ENCODE measurements at regions not wholly inside any gene's neighbourhood (a gene's known extent, or its start where the extent isn't known, plus 50 kb on each side); places are given as distances from the start of the nearest gene placed in this dataset.
"Not testable (repeated sequence)": the region's sequence is repeated elsewhere in the genome, so short reads cannot be mapped to it uniquely, and the experiment has no call there.

GRCh38 chr11:81970886-81971285 is 762.8 kb downstream of the FAM181B start:
- DNase-seq: no peak

- DNase-seq: no peak
These were observed 766.4 kb downstream of the FAM181B start for GRCh38 chr11:81967242-81967641.

GRCh38 chr11:81966340-81966739 is 767.3 kb downstream of the FAM181B start:
- no peak for DNase-seq

GRCh38 chr11:81963018-81963417 is 770.6 kb downstream of the FAM181B start:
- DNase-seq: no peak

- no peak for DNase-seq
These were observed 773.2 kb downstream of the FAM181B start for GRCh38 chr11:81960443-81960842.

DNA sequence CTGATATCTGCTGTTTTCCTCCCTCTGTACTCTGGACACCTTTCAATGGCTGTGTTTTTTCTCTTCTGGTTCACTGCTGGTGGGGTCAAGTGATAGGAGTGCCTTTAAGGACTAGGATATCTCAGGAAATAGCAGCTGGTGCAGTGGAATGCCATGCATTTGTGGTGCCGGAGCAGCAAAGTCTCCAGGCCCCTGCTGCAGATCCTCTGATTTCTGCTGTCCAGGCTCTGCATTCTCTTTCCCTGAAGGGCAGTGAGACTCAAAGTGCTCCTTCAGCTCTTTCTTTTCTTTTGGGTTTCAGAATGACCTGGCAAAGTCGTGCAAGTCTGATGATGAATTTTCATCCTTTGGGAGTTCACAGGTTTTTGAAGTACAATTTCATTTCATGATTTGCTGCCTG is 774.3 kb downstream of the FAM181B start:
- DNase-seq: no peak

DNA sequence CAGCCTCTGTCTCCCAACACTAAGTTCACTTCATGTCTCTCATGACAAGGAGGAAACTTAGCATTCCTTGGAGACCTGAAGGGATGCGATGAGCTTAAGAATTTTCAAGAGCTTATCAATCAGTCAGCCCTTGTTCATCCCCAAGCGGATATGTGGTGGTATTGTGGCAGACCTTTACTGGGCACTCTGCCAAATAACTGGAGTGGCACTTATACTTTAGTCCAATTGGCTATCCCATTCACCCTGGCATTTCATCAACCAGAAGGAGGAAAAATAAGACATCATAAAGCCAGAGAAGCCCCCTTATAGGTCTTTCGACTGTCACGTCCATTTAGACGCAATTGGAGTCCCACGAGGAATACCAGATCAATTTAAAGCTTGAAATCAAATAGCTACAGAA is 779.4 kb downstream of the FAM181B start:
- not testable (repeated sequence) for DNase-seq

DNA sequence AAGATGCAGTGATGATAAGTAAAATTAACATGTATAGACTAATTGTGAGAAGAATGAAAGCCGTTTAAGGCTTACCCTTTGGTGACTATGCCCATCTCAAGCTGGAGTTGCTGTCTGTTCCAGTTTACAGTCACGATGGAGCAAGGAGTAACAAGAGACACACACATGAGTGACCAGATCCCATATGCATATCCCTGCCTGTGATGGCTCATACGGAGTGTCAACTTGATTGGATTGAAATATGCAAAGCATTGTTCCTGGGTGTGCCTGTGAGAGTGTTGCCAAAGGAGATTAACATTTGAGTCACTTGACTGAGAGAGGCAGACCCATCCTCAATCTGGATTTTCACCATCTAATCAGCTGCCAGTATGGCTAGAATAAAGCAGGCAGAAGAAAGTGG is 786.8 kb downstream of the FAM181B start:
- no peak for DNase-seq

DNA sequence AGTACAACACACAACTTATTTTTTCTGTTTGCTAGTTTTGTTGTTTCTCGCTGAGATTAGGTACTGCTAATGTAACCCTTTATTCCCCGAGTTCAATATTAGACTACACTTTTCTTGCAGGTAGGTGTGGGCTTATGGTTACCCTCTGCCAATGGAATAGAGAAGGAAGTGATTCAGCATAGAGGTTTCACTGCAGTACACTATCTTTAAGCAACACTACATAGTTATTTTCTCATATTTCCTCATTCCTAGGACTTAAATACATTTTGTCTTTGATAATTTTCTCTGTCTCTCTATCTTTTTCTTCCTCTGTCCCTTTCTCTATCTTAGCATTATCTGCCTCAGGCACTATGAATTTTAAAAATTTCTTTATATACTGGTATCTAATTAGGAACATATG is 791.0 kb downstream of the FAM181B start:
- DNase-seq: no peak

DNA sequence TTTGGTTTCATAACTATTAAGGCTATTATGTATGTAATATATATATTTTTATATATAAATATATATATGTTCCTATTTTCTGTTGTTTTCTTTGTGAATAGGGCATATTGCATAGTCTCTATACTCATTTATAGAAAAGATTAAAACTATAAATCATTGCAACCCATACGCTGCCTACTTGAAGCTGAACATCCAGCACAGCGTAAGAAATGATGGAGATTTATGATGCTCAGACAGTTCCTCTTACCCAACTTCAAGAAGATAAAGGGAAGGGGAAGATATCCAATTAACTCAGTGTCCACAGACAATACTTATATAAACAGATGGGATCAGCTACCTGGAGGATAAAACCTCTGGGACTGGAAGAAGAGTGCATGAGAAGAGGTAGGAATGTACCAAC is 791.7 kb downstream of the FAM181B start:
- no peak for DNase-seq

DNA sequence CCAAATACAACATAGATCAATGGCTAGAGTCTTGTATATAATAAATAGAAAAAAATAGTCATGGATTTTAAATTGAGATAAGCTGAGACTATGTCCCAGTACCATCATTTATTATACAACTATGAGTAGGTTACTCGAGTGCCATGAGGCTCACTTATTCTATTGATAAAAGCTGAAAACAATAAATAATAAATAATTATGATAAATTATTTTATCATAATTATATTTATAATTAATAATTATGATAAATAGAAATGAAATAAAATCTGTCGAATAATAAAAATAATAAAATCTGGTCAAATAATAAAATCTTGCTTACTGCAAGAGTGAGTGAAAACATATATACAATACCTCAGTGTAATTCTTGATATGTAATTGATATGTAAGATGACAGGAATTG is 801.4 kb downstream of the FAM181B start:
- no peak for DNase-seq

- no peak for DNase-seq
These were observed 813.5 kb downstream of the FAM181B start for GRCh38 chr11:81920205-81920604.

DNA sequence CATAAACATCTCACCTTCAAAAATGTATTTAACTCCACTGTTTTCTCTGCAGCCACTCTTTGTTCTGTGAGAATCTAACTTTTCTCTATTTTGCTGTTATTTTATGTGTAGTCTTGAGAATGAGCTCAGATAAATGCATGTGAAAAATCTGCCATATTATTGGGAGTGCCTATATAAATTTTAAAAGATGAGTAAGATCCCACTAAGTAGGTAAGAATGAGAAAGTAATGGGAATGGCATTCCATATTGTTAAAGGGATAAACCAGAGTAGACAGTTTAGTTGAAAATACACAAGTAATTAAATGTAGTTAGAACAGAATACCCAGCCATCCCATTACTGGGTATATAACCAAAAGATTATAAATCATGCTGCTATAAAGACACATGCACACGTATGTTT is 817.2 kb downstream of the FAM181B start:
- no peak for DNase-seq

DNA sequence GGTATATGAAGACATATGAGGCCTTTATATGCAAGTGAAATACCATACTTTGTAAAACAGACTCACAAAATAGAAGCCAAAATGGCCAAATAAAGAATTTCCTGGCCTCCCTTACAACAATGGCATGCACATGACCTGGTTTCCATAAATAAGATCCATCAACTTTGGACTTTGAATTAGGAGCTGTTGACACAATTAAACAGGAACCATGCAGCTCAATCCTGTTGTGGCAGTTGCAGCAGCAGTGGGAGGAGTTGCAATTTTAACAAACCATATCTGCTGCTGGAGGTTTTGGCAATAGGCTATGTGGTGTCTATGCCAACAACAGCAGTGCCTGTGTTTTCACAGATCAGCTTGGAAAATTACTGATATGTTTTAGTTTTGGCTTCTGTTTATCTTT is 818.6 kb downstream of the FAM181B start:
- DNase-seq: no peak

DNA sequence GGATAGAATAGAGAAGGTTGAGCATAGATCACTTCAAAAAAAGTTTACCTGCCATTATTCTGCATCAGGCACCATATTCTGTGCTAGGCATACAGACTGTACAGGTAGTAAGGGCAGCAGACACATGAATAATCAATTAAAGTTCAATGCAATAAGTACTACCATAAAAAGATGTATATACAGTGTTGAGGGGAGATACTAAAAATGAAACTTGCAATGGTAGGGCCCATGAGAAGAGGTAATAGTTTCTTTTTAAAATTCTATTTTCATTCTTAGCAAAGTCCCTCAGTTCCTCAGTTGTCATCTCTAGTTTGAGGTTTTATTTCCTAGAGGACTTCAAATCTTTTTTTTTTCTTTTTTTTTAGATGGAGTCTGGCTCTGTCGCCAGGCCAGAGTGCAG is 819.9 kb downstream of the FAM181B start:
- no peak for DNase-seq

GRCh38 chr11:81907996-81908395 is 825.7 kb downstream of the FAM181B start:
- no peak for DNase-seq

GRCh38 chr11:81899156-81899555 is 834.5 kb downstream of the FAM181B start:
- no peak for DNase-seq

DNA sequence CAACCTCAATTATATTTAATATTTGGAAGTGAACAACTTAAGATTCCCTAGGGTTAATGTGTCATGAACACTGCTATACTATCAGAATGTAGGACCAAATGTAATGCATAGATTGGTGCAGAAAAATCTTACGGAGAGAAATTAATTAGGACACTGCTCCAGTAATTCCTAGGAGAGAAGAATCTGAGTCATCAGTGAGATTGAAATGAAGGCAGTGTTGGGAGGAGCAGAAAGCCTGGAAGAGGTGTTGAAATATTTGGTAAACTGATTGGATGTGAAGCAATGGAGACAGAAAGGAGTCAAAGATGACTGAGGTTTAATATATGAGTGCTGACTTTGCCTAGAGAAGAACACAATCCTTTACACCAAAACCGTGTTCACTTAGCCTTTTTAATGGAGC is 836.0 kb downstream of the FAM181B start:
- no peak for DNase-seq

- no peak for DNase-seq
These were observed 838.4 kb downstream of the FAM181B start for GRCh38 chr11:81895258-81895657.

DNA sequence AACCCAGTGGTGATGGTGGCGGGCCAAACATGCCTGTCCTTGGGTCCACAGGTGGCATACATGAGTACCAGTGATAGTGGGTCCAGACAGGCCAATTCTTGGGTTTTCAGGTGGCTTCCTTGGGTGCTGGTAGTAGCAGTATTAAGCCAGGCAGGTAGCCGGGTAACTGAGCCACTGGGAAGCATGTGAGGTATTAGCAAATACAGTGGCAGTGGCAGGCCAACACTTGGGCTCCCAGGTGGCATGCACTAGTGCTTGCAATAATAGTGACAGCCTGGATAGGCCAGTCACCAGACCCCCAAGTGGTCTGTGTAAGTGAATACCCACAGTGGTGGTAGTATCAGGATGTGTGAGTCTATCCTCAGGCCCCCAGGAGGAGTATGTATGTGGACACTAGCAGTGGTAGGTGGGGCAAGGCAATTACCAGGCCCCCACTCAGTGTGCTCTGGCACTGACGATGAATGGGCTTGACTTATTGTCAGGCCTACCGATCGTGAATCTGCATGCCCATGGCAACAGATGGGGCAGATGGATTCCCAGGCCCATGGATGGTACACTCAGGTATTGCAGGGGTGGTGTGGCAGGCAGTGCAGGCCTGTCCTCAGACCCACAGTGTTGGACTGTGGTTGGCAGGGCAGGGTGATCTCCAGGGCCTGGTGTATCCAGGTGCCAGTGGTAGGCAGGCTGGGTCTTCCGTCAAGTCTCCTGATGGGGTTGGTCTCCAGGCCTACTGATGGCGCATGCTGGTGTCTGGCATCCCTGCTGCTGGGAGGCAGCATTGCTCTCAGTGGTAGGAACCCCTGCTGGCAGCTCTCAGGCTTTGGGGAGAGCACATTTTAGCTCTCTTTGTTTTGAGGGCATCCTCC is 840.7 kb downstream of the FAM181B start:
- DNase-seq: no peak

DNA sequence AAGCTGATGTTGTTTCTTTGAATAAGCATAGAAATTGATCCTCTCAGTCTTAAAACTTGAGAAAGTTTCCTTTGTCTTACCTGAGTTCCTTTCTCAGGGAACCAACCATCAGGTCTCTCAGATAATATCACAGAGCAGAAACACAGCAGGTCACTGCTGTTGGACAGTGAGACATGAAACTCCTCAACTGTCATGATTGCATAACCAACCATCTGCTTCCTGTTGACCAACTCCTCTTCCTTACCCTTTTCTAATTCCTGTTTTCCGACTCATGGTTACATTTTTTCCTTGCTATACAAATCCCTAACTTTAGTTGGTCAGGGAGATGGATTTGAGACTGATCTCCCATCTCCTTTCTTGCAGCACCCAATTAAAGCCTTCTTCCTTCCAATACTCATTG is 845.3 kb downstream of the FAM181B start:
- DNase-seq: no peak

GRCh38 chr11:81887671-81888070 is 846.0 kb downstream of the FAM181B start:
- no peak for DNase-seq

DNA sequence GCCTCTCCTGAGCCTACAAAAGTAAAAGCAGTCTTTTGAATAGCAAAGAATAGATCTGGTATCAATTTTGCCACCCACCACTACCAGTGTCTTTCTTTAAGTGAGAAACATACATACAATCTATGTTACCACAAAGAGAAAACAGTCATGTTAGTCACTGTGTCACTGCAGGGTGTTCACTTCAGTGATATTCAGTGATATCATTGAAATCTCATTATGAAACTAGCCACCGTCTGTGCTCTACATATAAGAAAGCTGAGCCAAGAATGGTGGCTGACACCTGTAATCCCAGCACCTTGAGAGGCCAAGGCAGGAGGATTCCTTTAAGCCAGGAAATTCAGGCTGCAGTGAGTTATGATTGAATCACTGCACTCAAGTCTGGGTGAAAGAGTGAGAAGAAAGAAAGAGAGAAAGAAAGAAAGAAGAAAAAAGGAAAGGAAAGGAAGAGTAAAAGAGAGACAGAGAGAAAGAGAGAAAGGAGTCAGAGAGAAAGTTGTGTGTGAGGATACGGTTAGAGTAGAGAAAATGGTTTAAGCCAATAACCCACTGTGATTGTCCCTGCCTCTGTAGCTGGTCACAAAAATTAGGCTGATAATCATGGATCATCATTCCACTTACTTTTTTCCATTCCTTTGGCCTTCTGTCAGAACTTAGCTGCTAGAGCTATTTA is 847.1 kb downstream of the FAM181B start:
- DNase-seq: no peak

GRCh38 chr11:81874635-81875034 is 859.0 kb downstream of the FAM181B start:
- DNase-seq: no peak

DNA sequence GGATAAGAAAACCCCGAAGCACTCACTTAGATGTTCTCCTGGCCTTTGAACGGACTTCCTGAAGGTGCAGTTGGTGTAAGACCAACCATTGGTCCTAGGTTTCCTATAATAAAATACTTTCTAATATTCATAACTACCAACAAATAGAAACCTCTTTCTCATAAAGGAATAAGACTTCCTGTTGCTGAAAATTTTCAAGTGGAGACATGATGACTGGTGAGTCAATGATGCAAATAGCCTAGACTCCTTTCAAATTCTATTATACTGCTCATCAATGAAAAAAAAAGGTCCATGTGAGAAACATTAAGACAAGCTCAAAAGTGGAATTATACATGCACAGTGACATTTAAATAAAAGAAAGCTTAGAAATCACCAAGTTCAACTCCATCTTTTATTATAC is 862.8 kb downstream of the FAM181B start:
- DNase-seq: no peak

Data from NCI-H1048 (cell line).